Panc1 (cell line): ENCODE measurements at regions not wholly inside any gene's neighbourhood (a gene's known extent, or its start where the extent isn't known, plus 50 kb on each side); places are given as distances from the start of the nearest gene placed in this dataset.

Experiments
- CTCF ChIP-seq: fragments of 450-650 bp; IDR thresholded peaks from 2 replicates; pipeline ENCODE4 v1.5.1; 2017; ENCODE audit warnings: mild to moderate bottlenecking
- POLR2AphosphoS5 ChIP-seq: IDR thresholded peaks from 2 replicates; pipeline ENCODE4 v1.6.1; 2012; ENCODE audit warnings: mild to moderate bottlenecking, low read depth, low read length, moderate library complexity
- REST ChIP-seq, 2 experiments: IDR thresholded peaks; 2 replicates each; pipeline ENCODE4 v1.6.1; 2011 to 2012; ENCODE audit warnings: low read depth in 2 of 2, control low read depth in 1 of 2, low read length in 1 of 2, mild to moderate bottlenecking in 1 of 2, moderate library complexity in 1 of 2; ENCODE audit not compliant: insufficient read depth in 1 of 2
- SIN3A ChIP-seq: IDR thresholded peaks from 2 replicates; pipeline ENCODE4 v1.6.1; 2012; ENCODE audit warnings: low read depth, mild to moderate bottlenecking, low read length, moderate library complexity, borderline replicate concordance; ENCODE audit not compliant: insufficient read depth
- TCF7L2 ChIP-seq: IDR thresholded peaks from 2 replicates; pipeline ENCODE4 v1.6.1; 2011; ENCODE audit warnings: mild to moderate bottlenecking, low read depth, low read length, inconsistent platforms

- TF ChIP-seq CTCF (no peak), POLR2AphosphoS5 (no peak), REST (IDR thresholded peaks at IDR 0.05; ENCODE audit: insufficient read depth in 1 of 2, low read depth in 2 of 2, low read length in 1 of 2) (no peak), SIN3A (no peak), TCF7L2 (no peak)
Measured at GRCh38 chr2:215207041-215207440, 68.6 kb upstream of the ABCA12 start.
